ENCODE measurements at regions not wholly inside any gene's neighbourhood (a gene's known extent, or its start where the extent isn't known, plus 50 kb on each side); places are given as distances from the start of the nearest gene placed in this dataset.

DNA sequence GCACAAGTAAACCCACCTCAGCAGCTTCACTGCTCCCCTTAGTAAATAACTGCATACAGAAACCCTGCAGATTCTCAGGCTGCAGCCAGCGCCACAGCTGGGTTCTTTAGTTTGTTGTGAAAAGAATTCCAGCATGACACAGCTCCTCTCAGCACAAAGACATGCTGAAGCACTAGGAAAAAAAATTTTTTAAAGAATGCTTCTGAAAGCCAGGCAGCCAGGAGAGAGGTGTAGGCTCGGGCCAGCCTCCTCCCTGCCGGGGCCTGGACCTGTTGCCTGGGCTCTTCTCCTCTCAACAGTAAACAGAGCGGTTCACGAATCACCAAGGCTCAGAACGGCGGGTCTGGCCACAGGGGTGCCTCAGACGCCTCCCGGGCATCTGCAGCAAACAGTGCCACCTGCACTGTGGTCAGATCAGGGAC is 95.7 kb upstream of the POU3F3 start:
- DNase-seq (ENCODE audit: low read depth, low spot score) (no peak), ATAC-seq (no peak)
- H3K4me1 ChIP-seq (ENCODE audit: control insufficient read depth in 1 of 2, insufficient read depth in 2 of 2, low read length in 2 of 2), result no peaks in the 10 kb centered on the region
- no peak for TF ChIP-seq ZNF274 (IDR thresholded peaks at IDR 0.05; ENCODE audit: low read depth, low read length)
- TF ChIP-seq, protein P1, sequence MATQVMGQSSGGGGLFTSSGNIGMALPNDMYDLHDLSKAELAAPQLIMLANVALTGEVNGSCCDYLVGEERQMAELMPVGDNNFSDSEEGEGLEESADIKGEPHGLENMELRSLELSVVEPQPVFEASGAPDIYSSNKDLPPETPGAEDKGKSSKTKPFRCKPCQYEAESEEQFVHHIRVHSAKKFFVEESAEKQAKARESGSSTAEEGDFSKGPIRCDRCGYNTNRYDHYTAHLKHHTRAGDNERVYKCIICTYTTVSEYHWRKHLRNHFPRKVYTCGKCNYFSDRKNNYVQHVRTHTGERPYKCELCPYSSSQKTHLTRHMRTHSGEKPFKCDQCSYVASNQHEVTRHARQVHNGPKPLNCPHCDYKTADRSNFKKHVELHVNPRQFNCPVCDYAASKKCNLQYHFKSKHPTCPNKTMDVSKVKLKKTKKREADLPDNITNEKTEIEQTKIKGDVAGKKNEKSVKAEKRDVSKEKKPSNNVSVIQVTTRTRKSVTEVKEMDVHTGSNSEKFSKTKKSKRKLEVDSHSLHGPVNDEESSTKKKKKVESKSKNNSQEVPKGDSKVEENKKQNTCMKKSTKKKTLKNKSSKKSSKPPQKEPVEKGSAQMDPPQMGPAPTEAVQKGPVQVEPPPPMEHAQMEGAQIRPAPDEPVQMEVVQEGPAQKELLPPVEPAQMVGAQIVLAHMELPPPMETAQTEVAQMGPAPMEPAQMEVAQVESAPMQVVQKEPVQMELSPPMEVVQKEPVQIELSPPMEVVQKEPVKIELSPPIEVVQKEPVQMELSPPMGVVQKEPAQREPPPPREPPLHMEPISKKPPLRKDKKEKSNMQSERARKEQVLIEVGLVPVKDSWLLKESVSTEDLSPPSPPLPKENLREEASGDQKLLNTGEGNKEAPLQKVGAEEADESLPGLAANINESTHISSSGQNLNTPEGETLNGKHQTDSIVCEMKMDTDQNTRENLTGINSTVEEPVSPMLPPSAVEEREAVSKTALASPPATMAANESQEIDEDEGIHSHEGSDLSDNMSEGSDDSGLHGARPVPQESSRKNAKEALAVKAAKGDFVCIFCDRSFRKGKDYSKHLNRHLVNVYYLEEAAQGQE (IDR thresholded peaks at IDR 0.05; ENCODE audit: low read depth), result no peak
- no peak for TF ChIP-seq EZH2phosphoT487 (IDR thresholded peaks at IDR 0.05; ENCODE audit: borderline replicate concordance)
- TF ChIP-seq POLR2A (IDR thresholded peaks at IDR 0.05; ENCODE audit: borderline replicate concordance, extremely low read depth, insufficient read depth, insufficient read length), result no peak
- no peak for TF ChIP-seq TCF7L2 (IDR thresholded peaks at IDR 0.05; ENCODE audit: borderline replicate concordance, extremely low read depth, insufficient read depth, insufficient read length)
- TF ChIP-seq CBX3 (IDR thresholded peaks at IDR 0.05; ENCODE audit: low read depth), result no peak
- TF ChIP-seq ZFX (IDR thresholded peaks at IDR 0.05), result no peak
- TF ChIP-seq, protein P2, sequence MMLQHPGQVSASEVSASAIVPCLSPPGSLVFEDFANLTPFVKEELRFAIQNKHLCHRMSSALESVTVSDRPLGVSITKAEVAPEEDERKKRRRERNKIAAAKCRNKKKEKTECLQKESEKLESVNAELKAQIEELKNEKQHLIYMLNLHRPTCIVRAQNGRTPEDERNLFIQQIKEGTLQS (IDR thresholded peaks at IDR 0.05), result no peak
- TF ChIP-seq CEBPB (IDR thresholded peaks at IDR 0.05; ENCODE audit: low read depth), result no peak
- TF ChIP-seq SP1 (IDR thresholded peaks at IDR 0.05; ENCODE audit: low read depth), result no peak
- TF ChIP-seq, protein P3, sequence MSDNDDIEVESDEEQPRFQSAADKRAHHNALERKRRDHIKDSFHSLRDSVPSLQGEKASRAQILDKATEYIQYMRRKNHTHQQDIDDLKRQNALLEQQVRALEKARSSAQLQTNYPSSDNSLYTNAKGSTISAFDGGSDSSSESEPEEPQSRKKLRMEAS (IDR thresholded peaks at IDR 0.05), result no peak
- no peak for TF ChIP-seq SRF (IDR thresholded peaks at IDR 0.05; ENCODE audit: low read depth)
- TF ChIP-seq ELF1 (IDR thresholded peaks at IDR 0.05; ENCODE audit: borderline replicate concordance, low read depth), result no peak
- TF ChIP-seq SIN3A (IDR thresholded peaks at IDR 0.05; ENCODE audit: low read depth), result no peak
- no peak for TF ChIP-seq YY1 (IDR thresholded peaks at IDR 0.05; ENCODE audit: extremely low read depth, insufficient replicate concordance, low read depth, low read length)
- TF ChIP-seq EZH2 (IDR thresholded peaks at IDR 0.05), result no peak
- TF ChIP-seq FOSL1 (IDR thresholded peaks at IDR 0.05; ENCODE audit: low read depth), result no peak
- TF ChIP-seq JUND (IDR thresholded peaks at IDR 0.05), result no peak
- no peaks in the 10 kb centered on the region for H3K36me3 ChIP-seq (ENCODE audit: control insufficient read depth in 1 of 2, insufficient read depth in 2 of 2, low read length in 2 of 2)
- no peaks in the 10 kb centered on the region for H3K9me2 ChIP-seq (ENCODE audit: insufficient read depth)
- no peak overlapping the region for H2AFZ ChIP-seq (ENCODE audit: low read depth, low read length, poor library complexity, severe bottlenecking)
- H3K9ac ChIP-seq (ENCODE audit: low read length), result no peak overlapping the region
- H3K27me3 ChIP-seq (ENCODE audit: insufficient read depth, low read length), result peaks cover 13% of the 10 kb centered on the region
- POLR2A ChIA-PET, result no interaction called here
- no peak overlapping the region for H3K4me3 ChIP-seq (replicated peaks in 1 of 2; ENCODE audit: low read depth in 1 of 2, low read length in 2 of 2)
- intact Hi-C loops (cut with micrococcal nuclease), result no loop called here
- BruUV-seq (replicated peaks), result no TSS peak
- no peak overlapping the region for H3K27ac ChIP-seq (ENCODE audit: low read depth, low read length)
- no peaks in the 10 kb centered on the region for H4K20me1 ChIP-seq (ENCODE audit: insufficient read depth)
- H3K4me2 ChIP-seq (ENCODE audit: low read length), result no peak overlapping the region
- H3K9me3 ChIP-seq (ENCODE audit: control insufficient read depth in 1 of 2, insufficient read depth in 1 of 2, low read depth in 1 of 2, low read length in 2 of 2), result no peaks in the 10 kb centered on the region
- CTCF ChIA-PET, result no interaction called here
- RAD21 ChIA-PET (ENCODE audit: low non-redundant PET in 1 of 2, low total read pairs in 2 of 2, uncharacterized antibody in 2 of 2, unreplicated experiment in 2 of 2), result no interaction called here
- no peaks in the 10 kb centered on the region for H3K79me2 ChIP-seq (ENCODE audit: insufficient read depth, low read length)
